KOPT-K1 (cell line): ENCODE measurements at regions not wholly inside any gene's neighbourhood (a gene's known extent, or its start where the extent isn't known, plus 50 kb on each side); places are given as distances from the start of the nearest gene placed in this dataset.

ENCODE experiments used
- H3K27ac ChIP-seq: fragments of 200-600 bp; sonication (generic); 2 replicates; pipeline ENCODE4 v1.5.1; 2016; ENCODE audit warnings: antibody characterized with exemption, mild to moderate bottlenecking, low read depth, low read length; ENCODE audit not compliant: poor library complexity, severe bottlenecking
- H3K36me3 ChIP-seq: fragments of 200-600 bp; sonication (generic); 2 replicates; pipeline ENCODE4 v1.5.1; 2017; ENCODE audit warnings: antibody characterized with exemption, mild to moderate bottlenecking, low read length, moderate library complexity; ENCODE audit not compliant: insufficient read depth
- H3K9me3 ChIP-seq: fragments of 200-600 bp; sonication (generic); 2 replicates; pipeline ENCODE4 v1.5.1; 2017; ENCODE audit warnings: antibody characterized with exemption, low read length, mild to moderate bottlenecking; ENCODE audit not compliant: insufficient read depth, poor library complexity, severe bottlenecking

- H3K36me3 ChIP-seq, result no peaks in the 10 kb centered on the region
- H3K27ac ChIP-seq, result no peak overlapping the region
- H3K9me3 ChIP-seq, result no peaks in the 10 kb centered on the region
These were observed 218.2 kb upstream of the ADAMTS16 start for GRCh38 chr5:4921929-4922328.

GRCh38 chr5:4924577-4924976, 215.6 kb upstream of the ADAMTS16 start:
- no peaks in the 10 kb centered on the region for H3K9me3 ChIP-seq
- H3K27ac ChIP-seq, result no peak overlapping the region
- H3K36me3 ChIP-seq, result no peaks in the 10 kb centered on the region

DNA sequence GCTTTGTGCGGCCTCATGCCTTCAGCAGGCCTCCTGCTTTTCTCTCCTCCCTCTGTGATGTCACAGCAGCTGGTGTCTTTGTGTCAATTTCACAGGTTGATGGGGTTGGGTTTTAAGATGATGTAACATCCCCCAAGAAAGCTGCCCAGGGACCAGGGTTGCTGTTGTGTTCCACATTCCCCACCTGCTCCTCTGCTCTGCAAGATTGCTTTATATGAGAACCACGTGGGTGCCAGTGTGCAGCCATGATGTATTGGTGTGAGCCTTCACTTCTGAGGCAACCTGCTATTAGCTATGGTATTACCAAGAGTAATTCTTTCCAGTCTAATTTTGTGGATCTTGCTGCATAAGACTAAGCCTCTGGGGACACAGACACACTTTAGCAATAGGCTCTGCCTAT, 213.0 kb upstream of the ADAMTS16 start:
- H3K9me3 ChIP-seq, result no peaks in the 10 kb centered on the region
- no peaks in the 10 kb centered on the region for H3K36me3 ChIP-seq
- no peak overlapping the region for H3K27ac ChIP-seq

DNA sequence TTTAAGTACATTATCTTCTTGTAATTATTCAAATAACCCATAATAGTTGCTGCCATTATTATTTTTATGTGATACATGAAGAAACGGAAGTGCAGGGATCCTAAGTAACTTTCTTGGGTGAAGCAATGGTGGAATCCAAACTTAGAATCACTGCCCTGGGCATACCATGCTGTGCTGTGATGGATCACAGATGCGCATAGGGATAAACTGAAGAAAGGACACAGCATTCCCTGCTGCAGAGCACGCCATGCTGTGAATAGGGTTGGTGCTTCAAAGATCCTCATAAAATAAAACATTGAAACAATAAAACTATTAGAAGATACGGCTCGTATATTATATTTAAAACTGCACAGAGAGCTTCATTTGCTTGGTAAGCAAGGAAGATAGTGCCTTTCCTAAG, 211.7 kb upstream of the ADAMTS16 start:
- no peaks in the 10 kb centered on the region for H3K36me3 ChIP-seq
- H3K9me3 ChIP-seq, result peaks cover 5% of the 10 kb centered on the region
- H3K27ac ChIP-seq, result no peak overlapping the region

DNA sequence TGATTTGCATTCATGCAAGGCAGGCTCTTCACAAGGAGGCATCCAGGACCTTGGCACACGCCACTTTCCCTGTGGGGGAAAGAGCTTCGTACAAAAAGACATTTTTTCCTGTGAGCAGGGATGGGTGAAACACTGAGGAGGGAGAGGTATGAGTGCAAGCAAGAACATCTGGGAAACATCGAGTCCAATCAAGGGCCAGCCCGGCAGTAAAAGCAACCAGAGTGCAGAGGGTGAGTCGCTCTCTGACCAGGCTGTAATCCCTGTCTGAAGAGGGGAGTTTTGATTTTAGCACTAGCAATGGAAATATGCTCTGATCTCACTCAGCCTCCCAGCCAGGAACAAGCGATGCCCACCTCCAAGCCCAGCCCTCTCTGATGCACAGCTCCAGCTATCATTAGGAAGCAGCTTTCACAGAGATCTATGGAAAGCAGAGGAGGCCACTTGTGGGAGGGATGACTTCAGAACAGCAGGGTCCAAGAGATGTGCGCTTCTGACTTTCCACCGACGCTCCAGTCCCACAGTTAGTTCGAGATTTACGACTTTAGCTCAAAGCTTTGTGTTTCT, 211.0 kb upstream of the ADAMTS16 start:
- no peak overlapping the region for H3K27ac ChIP-seq
- H3K9me3 ChIP-seq, result peaks cover 5% of the 10 kb centered on the region
- no peaks in the 10 kb centered on the region for H3K36me3 ChIP-seq

- H3K9me3 ChIP-seq, result no peaks in the 10 kb centered on the region
- no peaks in the 10 kb centered on the region for H3K36me3 ChIP-seq
- H3K27ac ChIP-seq, result no peak overlapping the region
These were observed 200.9 kb upstream of the ADAMTS16 start for GRCh38 chr5:4939042-4939781.

DNA sequence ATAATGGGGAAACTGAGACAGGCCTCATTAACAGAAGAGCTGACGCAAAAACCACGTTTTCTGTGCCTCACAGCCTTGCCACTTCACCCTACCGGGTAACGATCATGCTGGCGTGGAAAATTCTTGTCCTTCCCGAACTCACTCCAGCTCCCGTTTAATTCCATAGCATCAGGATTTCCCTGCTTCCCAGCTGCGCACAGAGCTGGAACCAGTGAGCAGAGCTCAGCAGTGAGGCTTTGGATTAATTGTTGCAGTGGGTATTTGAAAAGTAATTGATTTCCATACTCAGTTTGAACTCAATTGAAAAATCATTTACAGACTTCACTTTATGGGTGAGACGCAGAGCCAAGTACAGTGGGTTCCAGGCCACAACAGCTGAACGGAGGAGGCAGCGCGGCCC, 199.0 kb upstream of the ADAMTS16 start:
- Histone ChIP-seq H3K27ac (no peak overlapping the region), H3K9me3 (no peaks in the 10 kb centered on the region), H3K36me3 (no peaks in the 10 kb centered on the region)

DNA sequence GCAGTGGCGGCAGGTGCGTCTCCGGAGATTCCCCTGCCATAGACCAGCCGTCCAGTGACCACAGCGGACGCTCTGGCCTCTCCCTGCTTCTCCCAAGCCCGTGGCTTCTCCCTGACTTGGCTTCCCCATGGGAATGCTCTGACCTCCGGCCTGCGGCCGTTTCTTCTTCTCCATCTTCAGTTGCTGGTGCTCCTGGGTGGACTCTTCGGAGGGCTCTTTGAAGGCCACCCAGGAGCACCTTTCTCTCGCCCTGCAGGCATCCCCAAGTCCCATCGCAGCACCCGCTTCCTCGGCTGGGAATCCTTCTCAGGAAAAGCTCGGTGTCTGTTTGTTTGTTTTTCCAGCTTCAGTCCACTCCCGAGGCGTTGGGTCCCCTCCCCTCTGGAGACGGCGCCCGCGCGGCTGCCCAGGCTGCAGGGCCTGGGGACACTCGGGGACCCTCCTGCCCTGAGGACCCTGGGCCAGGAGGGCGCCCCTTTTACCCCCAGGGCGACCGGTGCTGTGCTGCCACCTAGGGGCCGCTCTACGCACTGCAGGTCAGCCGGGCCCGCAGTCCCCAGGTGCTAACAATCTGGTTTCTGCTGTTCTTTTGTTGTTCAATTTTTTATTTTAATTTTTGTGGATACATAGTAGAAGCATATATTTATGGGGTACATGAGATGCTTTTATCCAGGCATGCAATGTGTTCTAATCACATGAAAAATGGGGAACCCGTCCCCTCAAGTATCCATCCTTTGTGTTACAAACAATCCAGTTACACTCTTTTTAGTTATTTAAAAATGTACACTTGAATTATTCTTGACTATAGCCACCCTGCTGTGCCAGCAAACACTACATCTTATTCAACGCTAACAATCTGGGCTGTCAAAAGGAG, 197.9 kb upstream of the ADAMTS16 start:
- no peaks in the 10 kb centered on the region for H3K36me3 ChIP-seq
- no peaks in the 10 kb centered on the region for H3K9me3 ChIP-seq
- H3K27ac ChIP-seq, result no peak overlapping the region

GRCh38 chr5:4942831-4943178, 197.3 kb upstream of the ADAMTS16 start:
- H3K9me3 ChIP-seq, result no peaks in the 10 kb centered on the region
- no peaks in the 10 kb centered on the region for H3K36me3 ChIP-seq
- no peak overlapping the region for H3K27ac ChIP-seq

GRCh38 chr5:4945296-4945695, 194.8 kb upstream of the ADAMTS16 start:
- H3K9me3 ChIP-seq, result no peaks in the 10 kb centered on the region
- no peaks in the 10 kb centered on the region for H3K36me3 ChIP-seq
- H3K27ac ChIP-seq, result no peak overlapping the region

DNA sequence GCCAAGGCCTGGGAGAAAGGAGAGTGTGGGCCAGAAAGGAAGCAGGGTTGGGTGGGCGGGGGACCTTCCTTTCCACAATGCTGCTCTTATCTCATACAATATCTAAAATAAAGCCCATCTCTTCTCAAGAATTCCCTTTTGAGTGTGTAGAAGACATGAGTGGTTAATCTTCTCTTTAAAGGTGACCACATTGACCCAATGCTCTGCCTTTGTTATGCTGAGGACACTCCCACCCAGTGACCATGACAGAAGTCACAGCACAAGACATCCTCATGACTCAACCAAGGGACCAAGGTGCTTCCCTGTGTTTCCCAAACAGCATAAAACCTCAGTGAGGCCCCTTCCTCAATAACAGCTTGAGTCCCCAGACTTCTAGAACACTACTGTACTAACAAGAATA, 193.0 kb upstream of the ADAMTS16 start:
- H3K36me3 ChIP-seq, result no peaks in the 10 kb centered on the region
- H3K9me3 ChIP-seq, result no peaks in the 10 kb centered on the region
- no peak overlapping the region for H3K27ac ChIP-seq

DNA sequence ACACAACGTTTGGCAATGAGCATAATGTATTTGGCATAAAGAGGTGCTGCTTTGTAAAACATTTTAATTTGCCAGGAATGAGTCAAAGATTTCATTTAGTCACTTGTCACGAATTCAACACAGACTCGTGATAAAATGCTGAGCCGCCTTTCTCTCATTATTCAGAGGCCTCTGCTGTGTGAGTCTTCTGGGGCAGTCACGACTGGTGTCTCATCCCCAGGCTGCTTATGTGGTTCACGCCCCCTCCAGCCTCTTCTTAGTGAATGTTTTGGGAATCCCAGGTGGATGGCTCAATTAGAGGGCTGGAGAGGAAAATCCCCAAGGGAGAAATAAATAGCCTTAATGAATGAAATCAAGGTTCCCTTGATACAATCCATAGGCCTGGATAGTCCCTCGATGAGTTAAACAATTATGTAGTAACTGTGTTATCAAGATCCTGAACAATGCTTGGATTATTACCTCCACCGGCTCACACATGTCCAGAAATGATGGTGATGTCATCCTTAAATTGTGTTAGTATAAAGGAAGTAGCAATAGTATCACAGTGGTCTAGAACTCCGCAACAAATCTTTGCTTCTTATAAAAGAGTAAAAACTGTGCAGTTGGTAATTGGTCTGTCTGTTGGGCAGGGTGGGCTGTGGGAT, 192.1 kb upstream of the ADAMTS16 start:
- Histone ChIP-seq H3K27ac (no peak overlapping the region), H3K9me3 (no peaks in the 10 kb centered on the region), H3K36me3 (no peaks in the 10 kb centered on the region)

GRCh38 chr5:4949108-4949507, 191.0 kb upstream of the ADAMTS16 start:
- Histone ChIP-seq H3K9me3 (no peaks in the 10 kb centered on the region), H3K36me3 (no peaks in the 10 kb centered on the region), H3K27ac (no peak overlapping the region)

DNA sequence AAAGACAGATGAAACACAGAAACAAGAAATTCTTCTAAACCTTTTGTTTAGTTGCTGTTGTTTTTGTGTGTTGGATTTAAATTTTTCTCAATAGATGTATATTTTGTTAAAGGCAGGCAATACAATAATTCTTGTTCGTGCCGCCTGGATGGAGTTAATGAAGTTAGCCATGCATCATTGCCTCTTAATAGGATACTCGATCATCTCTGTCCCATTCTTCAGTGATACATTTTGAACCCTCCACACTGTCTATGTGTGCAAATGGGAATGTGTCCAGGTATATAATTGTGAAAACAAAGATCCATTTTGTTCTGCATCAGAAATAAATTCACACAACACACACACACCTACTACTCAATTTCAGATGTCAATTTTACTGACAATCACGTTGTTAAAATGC, 186.6 kb upstream of the ADAMTS16 start:
- Histone ChIP-seq H3K27ac (no peak overlapping the region), H3K9me3 (no peaks in the 10 kb centered on the region), H3K36me3 (no peaks in the 10 kb centered on the region)

GRCh38 chr5:4954048-4954447, 186.1 kb upstream of the ADAMTS16 start:
- Histone ChIP-seq H3K36me3 (no peaks in the 10 kb centered on the region), H3K9me3 (no peaks in the 10 kb centered on the region), H3K27ac (no peak overlapping the region)
